Epithelial cell of esophagus (primary cell): ENCODE measurements at regions not wholly inside any gene's neighbourhood (a gene's known extent, or its start where the extent isn't known, plus 50 kb on each side); places are given as distances from the start of the nearest gene placed in this dataset.

ENCODE experiments used
- DNase-seq: peaks from one replicate; pipeline ENCODE4 v3.0.0; 2010; ENCODE audit warnings: low read depth
- H3K4me3 ChIP-seq: 2 replicates; pipeline ENCODE4 v1.5.1; 2011; ENCODE audit warnings: mild to moderate bottlenecking, low read length, control low read depth
- CTCF ChIP-seq: IDR thresholded peaks from 2 replicates; pipeline ENCODE4 v1.5.1; 2011; ENCODE audit warnings: low read depth, mild to moderate bottlenecking, low read length, control low read depth, inconsistent platforms; ENCODE audit not compliant: insufficient read depth; ENCODE audit errors: missing control alignments

- TF ChIP-seq CTCF = no peak
- peak; percentile 91 for DNase-seq
- H3K4me3 ChIP-seq = no peak overlapping the region
Observed at GRCh38 chr1:114336360-114336759, 174.6 kb downstream of the TRIM33 start.

DNA sequence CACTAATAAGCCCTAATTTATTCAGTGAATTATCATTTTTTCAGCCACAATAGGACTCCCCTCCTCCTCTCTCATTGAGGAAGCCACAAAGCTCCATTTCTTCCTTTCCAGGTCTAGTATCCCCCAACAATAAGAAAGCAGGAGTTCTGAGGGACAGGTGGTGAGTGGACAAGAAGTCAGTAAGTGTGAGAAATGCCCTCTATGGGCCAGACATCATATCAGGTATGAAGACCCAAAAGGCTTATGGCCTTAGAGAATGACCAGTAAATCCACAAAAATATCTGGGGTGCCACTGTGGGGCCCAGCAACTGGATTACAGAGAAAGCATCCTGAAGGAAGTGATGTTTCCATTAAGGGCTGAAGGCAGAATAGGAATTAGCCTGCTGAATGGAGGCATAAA, 175.7 kb downstream of the TRIM33 start:
- TF ChIP-seq CTCF = no peak
- no peak overlapping the region for H3K4me3 ChIP-seq
- no peak for DNase-seq

GRCh38 chr1:114334297-114334696, 176.7 kb downstream of the TRIM33 start:
- no peak for TF ChIP-seq CTCF
- H3K4me3 ChIP-seq = no peak overlapping the region
- DNase-seq = no peak

- no peak for DNase-seq
- TF ChIP-seq CTCF = no peak
- no peak overlapping the region for H3K4me3 ChIP-seq
Observed at GRCh38 chr1:114333690-114334089, 177.3 kb downstream of the TRIM33 start.

GRCh38 chr1:114331936-114332335, 178.3 kb upstream of the SYT6 start:
- no peak overlapping the region for H3K4me3 ChIP-seq
- no peak for DNase-seq
- TF ChIP-seq CTCF = no peak

DNA sequence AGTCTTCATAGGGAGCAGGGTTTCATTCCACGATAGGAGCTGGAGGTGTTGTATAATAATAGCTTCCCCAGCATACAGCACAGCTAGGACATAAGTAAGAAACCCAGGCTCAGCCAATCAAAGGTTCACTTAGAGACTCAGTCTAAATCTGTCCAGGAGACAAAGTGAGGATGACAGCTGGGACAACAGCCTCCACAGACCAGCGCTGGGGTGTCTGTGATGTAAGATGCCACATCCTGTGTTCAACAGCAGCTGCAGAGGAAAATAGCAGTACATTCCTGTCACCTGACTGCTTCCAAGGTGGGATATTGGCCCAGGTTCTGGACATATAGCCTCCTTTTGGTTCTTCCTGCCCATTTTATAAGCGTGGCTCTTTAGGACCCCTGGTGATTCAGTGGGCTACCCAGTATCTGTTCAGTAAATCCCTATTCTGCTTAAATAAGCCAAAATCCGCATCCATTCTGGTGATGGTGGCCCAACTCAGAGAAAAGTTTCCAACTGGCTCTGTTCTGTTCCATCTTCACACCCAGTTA, 176.8 kb upstream of the SYT6 start:
- H3K4me3 ChIP-seq = no peak overlapping the region
- TF ChIP-seq CTCF = no peak
- DNase-seq = no peak

DNA sequence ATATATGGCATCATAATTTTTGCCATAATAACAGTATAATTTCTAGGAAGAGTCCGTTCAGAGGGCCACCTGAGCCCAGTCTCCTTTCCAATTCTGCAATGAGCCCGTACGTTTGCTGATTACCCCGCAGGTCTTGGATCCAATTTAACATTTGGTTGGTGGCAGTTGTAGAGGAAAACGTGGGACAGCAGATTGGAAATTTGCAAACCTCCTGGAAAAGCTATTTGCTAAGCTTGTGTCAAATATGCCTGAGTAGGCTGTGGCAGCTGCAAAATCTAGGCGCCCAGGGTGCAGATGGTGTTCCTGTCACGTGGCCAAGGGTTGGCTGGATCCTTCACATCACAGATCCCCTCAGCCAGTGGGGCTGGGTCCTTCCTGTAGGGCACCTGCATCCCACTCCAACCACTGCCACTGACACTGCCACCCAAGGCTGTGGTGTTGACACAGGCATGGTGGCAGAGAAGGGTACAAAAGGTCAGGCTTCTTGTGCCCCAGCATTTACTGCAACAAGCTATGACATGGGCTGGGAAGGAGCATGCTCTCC, 174.8 kb upstream of the SYT6 start:
- no peak for DNase-seq
- H3K4me3 ChIP-seq = no peak overlapping the region
- no peak for TF ChIP-seq CTCF
